ENCODE measurements at regions not wholly inside any gene's neighbourhood (a gene's known extent, or its start where the extent isn't known, plus 50 kb on each side); places are given as distances from the start of the nearest gene placed in this dataset.

DNA sequence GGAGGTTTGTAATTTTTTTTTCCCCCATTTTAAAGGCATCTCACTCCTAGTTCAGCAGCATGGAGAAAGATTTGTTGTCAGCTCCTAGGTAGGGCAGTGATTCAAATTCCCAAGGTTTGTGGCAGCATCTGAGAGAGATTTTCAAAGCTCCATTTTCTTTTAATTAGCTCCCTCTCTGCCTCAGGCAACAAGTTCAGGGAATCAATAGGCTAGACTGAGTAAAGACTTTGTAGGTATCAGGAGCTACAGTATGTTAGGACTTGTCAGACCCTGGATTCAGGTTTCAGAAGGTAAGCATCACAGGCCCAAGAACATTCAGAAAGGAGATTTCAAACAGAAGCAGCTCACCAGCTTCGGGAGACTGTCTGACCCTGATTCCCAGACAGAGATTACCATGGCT is 273.3 kb upstream of the ERBB4 start:
- Histone ChIP-seq H3K27ac (ENCODE audit: low read depth in 1 of 2, low read length in 2 of 2) (no peak overlapping the region), H4K20me1 (ENCODE audit: insufficient read depth, low read length) (no peaks in the 10 kb centered on the region), H2AFZ (ENCODE audit: insufficient read depth, low read depth, low read length, poor library complexity, severe bottlenecking) (no peak overlapping the region), H3K9ac (ENCODE audit: insufficient read depth, low read length, poor library complexity, severe bottlenecking) (no peak overlapping the region), H3K79me2 (ENCODE audit: insufficient read depth, low read length) (no peaks in the 10 kb centered on the region), H3K4me2 (replicated peaks; ENCODE audit: extremely low read depth, low read length, poor library complexity, severe bottlenecking) (no peak overlapping the region), H3K9me3 (replicated peaks in 1 of 2; ENCODE audit: control insufficient read depth in 1 of 2, insufficient read depth in 1 of 2, low read length in 2 of 2) (no peaks in the 10 kb centered on the region), H3K4me3 (replicated peaks in 1 of 3; ENCODE audit: low read depth in 2 of 3, low read length in 3 of 3) (no peak overlapping the region), H3K27me3 (ENCODE audit: control insufficient read depth in 2 of 2, insufficient read depth in 2 of 2, low read length in 2 of 2) (peaks cover 2 to 14% of the 10 kb centered on the region in 2 donors), H3K4me1 (ENCODE audit: control insufficient read depth in 1 of 2, insufficient read depth in 2 of 2, low read length in 2 of 2) (no peaks in the 10 kb centered on the region), H3K36me3 (replicated peaks in 1 of 2; ENCODE audit: control insufficient read depth in 1 of 2, insufficient read depth in 2 of 2, low read length in 2 of 2) (no peaks in the 10 kb centered on the region)
- DNase-seq = no peak
- intact Hi-C loops (cut with micrococcal nuclease) = no loop called here
- no peaks in the 10 kb centered on the region for H3K36me3 Mint-ChIP-seq
- peaks cover 4% of the 10 kb centered on the region for H3K4me1 Mint-ChIP-seq
- no peak for TF ChIP-seq CTCF (IDR thresholded peaks at IDR 0.05)
- H3K9me3 Mint-ChIP-seq = peaks cover 0 to 4% (median 0%) of the 10 kb centered on the region in 7 donors
- H3K27ac Mint-ChIP-seq = no peak overlapping the region
- no peak overlapping the region for H3K4me3 Mint-ChIP-seq
- 100% methylated on average over 1 of the region's 1 CpG for WGBS (ENCODE audit: insufficient coverage)
- peaks cover 4 to 5% (median 4%) of the 10 kb centered on the region in 3 donors for H3K27me3 Mint-ChIP-seq (ENCODE audit: low read depth in 3 of 3)

DNA sequence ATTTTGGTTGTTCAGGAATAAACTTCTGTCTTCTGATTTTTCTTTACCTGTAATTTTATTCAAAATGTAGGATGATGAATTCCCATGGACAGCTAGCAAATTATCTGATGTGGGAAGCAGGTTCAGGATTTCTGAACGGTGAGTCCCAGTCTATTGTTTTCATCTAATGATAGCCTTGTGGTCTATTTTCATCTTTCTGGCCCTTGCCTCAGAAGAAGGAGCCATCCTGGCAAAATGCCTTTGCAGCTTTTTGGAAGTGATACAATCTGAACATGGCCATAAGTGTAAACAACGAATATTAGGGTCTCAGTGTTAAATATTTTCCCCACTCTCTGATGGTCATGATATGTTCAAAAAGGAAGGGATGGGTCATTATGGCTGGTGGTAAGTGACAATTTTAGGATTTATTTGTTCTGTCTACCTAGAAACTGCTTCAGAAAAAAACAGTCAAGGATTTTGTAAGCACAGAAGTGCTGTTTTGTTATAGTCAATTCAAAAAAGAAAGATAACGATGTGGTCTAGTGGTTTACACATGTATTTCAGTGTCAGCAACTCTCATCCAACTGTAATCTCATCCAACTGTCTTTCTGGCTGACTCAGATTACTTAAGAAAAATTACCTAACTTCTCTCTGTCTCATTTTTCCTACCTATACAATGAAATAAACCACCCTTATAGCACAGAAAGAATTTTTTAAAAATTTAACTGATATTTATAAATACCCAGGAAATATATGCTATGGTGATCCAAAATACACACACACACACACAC is 272.6 kb upstream of the ERBB4 start:
- intact Hi-C loops (cut with micrococcal nuclease) = no loop called here
- peaks cover 4% of the 10 kb centered on the region for H3K4me1 Mint-ChIP-seq

More for the DNA sequence above, 272.6 kb upstream of the ERBB4 start:
- no peak overlapping the region for H2AFZ ChIP-seq (ENCODE audit: insufficient read depth, low read depth, low read length, poor library complexity, severe bottlenecking)
- peaks cover 2 to 14% of the 10 kb centered on the region in 2 donors for H3K27me3 ChIP-seq (ENCODE audit: control insufficient read depth in 2 of 2, insufficient read depth in 2 of 2, low read length in 2 of 2)
- TF ChIP-seq CTCF (IDR thresholded peaks at IDR 0.05) = no peak
- H3K9me3 Mint-ChIP-seq = peaks cover 0 to 4% (median 0%) of the 10 kb centered on the region in 7 donors
- no peaks in the 10 kb centered on the region for H3K36me3 ChIP-seq (replicated peaks in 1 of 2; ENCODE audit: control insufficient read depth in 1 of 2, insufficient read depth in 2 of 2, low read length in 2 of 2)
- H4K20me1 ChIP-seq (ENCODE audit: insufficient read depth, low read length) = no peaks in the 10 kb centered on the region
- peaks cover 0 to 5% (median 4%) of the 10 kb centered on the region in 3 donors for H3K27me3 Mint-ChIP-seq (ENCODE audit: low read depth in 3 of 3)
- no peak overlapping the region for H3K9ac ChIP-seq (ENCODE audit: insufficient read depth, low read length, poor library complexity, severe bottlenecking)
- no peak overlapping the region for H3K27ac ChIP-seq (ENCODE audit: low read depth in 1 of 2, low read length in 2 of 2)
- no peaks in the 10 kb centered on the region for H3K4me1 ChIP-seq (ENCODE audit: control insufficient read depth in 1 of 2, insufficient read depth in 2 of 2, low read length in 2 of 2)
- no peak overlapping the region for H3K4me3 Mint-ChIP-seq
- 88% methylated on average over 1 of the region's 3 CpGs for WGBS (ENCODE audit: insufficient coverage)
- no peaks in the 10 kb centered on the region for H3K36me3 Mint-ChIP-seq
- no peak overlapping the region for H3K4me3 ChIP-seq (replicated peaks in 1 of 3; ENCODE audit: low read depth in 2 of 3, low read length in 3 of 3)
- no peak for DNase-seq
- H3K9me3 ChIP-seq (replicated peaks in 1 of 2; ENCODE audit: control insufficient read depth in 1 of 2, insufficient read depth in 1 of 2, low read length in 2 of 2) = no peaks in the 10 kb centered on the region
- no peaks in the 10 kb centered on the region for H3K79me2 ChIP-seq (ENCODE audit: insufficient read depth, low read length)
- no peak overlapping the region for H3K4me2 ChIP-seq (replicated peaks; ENCODE audit: extremely low read depth, low read length, poor library complexity, severe bottlenecking)
- no peak overlapping the region for H3K27ac Mint-ChIP-seq
